ENCODE measurements at regions not wholly inside any gene's neighbourhood (a gene's known extent, or its start where the extent isn't known, plus 50 kb on each side); places are given as distances from the start of the nearest gene placed in this dataset.

DNA sequence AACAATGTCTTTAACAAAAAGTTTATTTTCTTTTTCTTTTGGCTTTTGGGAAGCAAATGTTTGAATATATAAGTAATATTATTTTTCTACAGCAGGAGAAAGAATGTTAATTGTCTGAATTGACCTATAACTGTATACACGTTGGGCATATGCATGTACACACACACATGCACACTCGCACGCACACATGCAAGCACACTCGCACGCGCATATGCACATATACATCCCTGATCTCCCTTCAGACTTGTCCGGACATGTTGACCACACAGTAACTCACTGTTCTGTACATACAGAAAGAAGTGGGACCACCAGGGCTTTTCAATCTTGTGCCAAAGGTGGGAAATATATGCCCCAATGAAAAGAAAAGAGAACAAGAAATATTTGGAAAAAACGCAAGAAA is 245.1 kb upstream of the APCDD1 start:
- TF ChIP-seq, protein P1, sequence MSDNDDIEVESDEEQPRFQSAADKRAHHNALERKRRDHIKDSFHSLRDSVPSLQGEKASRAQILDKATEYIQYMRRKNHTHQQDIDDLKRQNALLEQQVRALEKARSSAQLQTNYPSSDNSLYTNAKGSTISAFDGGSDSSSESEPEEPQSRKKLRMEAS (IDR thresholded peaks at IDR 0.05) = no peak
- TF ChIP-seq TAF1 (IDR thresholded peaks at IDR 0.05; ENCODE audit: low read depth) = no peak
- TF ChIP-seq YY1 (IDR thresholded peaks at IDR 0.05; ENCODE audit: low read depth) = no peak
- no peak for TF ChIP-seq RAD21 (IDR thresholded peaks at IDR 0.05; ENCODE audit: low read depth)
- no peak for TF ChIP-seq EP300 (IDR thresholded peaks at IDR 0.05; ENCODE audit: borderline replicate concordance)
- TF ChIP-seq, protein P2, sequence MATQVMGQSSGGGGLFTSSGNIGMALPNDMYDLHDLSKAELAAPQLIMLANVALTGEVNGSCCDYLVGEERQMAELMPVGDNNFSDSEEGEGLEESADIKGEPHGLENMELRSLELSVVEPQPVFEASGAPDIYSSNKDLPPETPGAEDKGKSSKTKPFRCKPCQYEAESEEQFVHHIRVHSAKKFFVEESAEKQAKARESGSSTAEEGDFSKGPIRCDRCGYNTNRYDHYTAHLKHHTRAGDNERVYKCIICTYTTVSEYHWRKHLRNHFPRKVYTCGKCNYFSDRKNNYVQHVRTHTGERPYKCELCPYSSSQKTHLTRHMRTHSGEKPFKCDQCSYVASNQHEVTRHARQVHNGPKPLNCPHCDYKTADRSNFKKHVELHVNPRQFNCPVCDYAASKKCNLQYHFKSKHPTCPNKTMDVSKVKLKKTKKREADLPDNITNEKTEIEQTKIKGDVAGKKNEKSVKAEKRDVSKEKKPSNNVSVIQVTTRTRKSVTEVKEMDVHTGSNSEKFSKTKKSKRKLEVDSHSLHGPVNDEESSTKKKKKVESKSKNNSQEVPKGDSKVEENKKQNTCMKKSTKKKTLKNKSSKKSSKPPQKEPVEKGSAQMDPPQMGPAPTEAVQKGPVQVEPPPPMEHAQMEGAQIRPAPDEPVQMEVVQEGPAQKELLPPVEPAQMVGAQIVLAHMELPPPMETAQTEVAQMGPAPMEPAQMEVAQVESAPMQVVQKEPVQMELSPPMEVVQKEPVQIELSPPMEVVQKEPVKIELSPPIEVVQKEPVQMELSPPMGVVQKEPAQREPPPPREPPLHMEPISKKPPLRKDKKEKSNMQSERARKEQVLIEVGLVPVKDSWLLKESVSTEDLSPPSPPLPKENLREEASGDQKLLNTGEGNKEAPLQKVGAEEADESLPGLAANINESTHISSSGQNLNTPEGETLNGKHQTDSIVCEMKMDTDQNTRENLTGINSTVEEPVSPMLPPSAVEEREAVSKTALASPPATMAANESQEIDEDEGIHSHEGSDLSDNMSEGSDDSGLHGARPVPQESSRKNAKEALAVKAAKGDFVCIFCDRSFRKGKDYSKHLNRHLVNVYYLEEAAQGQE (IDR thresholded peaks at IDR 0.05; ENCODE audit: low read depth) = no peak
- no peak for TF ChIP-seq TEAD4 (IDR thresholded peaks at IDR 0.05)

All from Ishikawa (cell line).